Uterus (tissue), 3 donors: ENCODE measurements at regions not wholly inside any gene's neighbourhood (a gene's known extent, or its start where the extent isn't known, plus 50 kb on each side); places are given as distances from the start of the nearest gene placed in this dataset.

ENCODE experiments used
- DNase-seq, 2 donors: peaks; one replicate each; pipeline ENCODE4 v3.0.0-alpha.2; 2019 to 2020
- H3K27ac ChIP-seq, 2 donors: fragments of 200-600 bp; sonication (generic); 1 replicate in 1 of 2; 2 replicates in 1 of 2; pipeline ENCODE4 v1.5.1; 2016 to 2018
- H3K27me3 ChIP-seq, 2 donors: fragments of 200-600 bp; sonication (generic); one replicate each; pipeline ENCODE4 v1.5.1; 2018 to 2019; ENCODE audit warnings: control low read depth in 1 of 2
- H3K36me3 ChIP-seq, 2 donors: fragments of 200-600 bp; sonication (generic); one replicate each; pipeline ENCODE4 v1.5.1; 2019; ENCODE audit warnings: control low read depth in 1 of 2
- H3K4me1 ChIP-seq, 2 donors: fragments of 200-600 bp; sonication (generic); one replicate each; pipeline ENCODE4 v1.5.1; 2018 to 2019; ENCODE audit warnings: control low read depth in 1 of 2
- H3K4me3 ChIP-seq, 2 donors: fragments of 200-600 bp; sonication (generic); 1 replicate in 1 of 2; 2 replicates in 1 of 2; pipeline ENCODE4 v1.5.1; 2018 to 2019; ENCODE audit warnings: mild to moderate bottlenecking in 1 of 2
- H3K9me3 ChIP-seq, 2 donors: fragments of 200-600 bp; sonication (generic); one replicate each; pipeline ENCODE4 v1.5.1; 2019; ENCODE audit warnings: control low read depth in 1 of 2
- CTCF ChIP-seq, 4 experiments: fragments of 200-600 bp in 2 of 4; fragments of 450-650 bp in 2 of 4; sonication (generic) in 2 of 4; IDR thresholded peaks; one replicate each; pipeline ENCODE4 v1.5.1; 2016 to 2019; ENCODE audit warnings: antibody characterized with exemption in 4 of 4, mild to moderate bottlenecking in 2 of 4, moderate library complexity in 1 of 4
- POLR2A ChIP-seq, 2 donors: fragments of 450-650 bp; IDR thresholded peaks; one replicate each; pipeline ENCODE4 v1.6.1; 2016; ENCODE audit warnings: antibody characterized with exemption in 2 of 2, mild to moderate bottlenecking in 1 of 2, moderate library complexity in 1 of 2
- intact Hi-C: fragments of 100-400 bp; cut with DNase I; formaldehyde crosslinking; loops from one replicate; pipeline ENCODE4 v1.15.1; 2023; ENCODE audit warnings: low total_unique reads
- donor health status: DM: yes; HTN: yes; CAD: no.

- intact Hi-C loops, result no loop called here
- Histone ChIP-seq H3K4me1 (no peaks in the 10 kb centered on the region), H3K27me3 (no peaks in the 10 kb centered on the region), H3K36me3 (no peaks in the 10 kb centered on the region), H3K27ac (no peak overlapping the region), H3K4me3 (no peak overlapping the region), H3K9me3 (no peaks in the 10 kb centered on the region)
- DNase-seq, result no peak
- TF ChIP-seq POLR2A (IDR thresholded peaks at IDR 0.05) (no peak), CTCF (IDR thresholded peaks at IDR 0.05) (no peak)
Measured at GRCh38 chr9:7608261-7608660, 191.3 kb downstream of the DMAC1 start.

- Histone ChIP-seq H3K4me1 (no peaks in the 10 kb centered on the region), H3K9me3 (no peaks in the 10 kb centered on the region), H3K4me3 (no peak overlapping the region), H3K36me3 (no peaks in the 10 kb centered on the region), H3K27me3 (no peaks in the 10 kb centered on the region), H3K27ac (no peak overlapping the region)
- intact Hi-C loops, result no loop called here
- no peak for DNase-seq
- TF ChIP-seq CTCF (IDR thresholded peaks at IDR 0.05), result no peak
- no peak for TF ChIP-seq POLR2A (IDR thresholded peaks at IDR 0.05)
Measured at GRCh38 chr9:7607421-7607820, 192.2 kb downstream of the DMAC1 start.

GRCh38 chr9:7606591-7606990, 193.0 kb downstream of the DMAC1 start:
- Histone ChIP-seq H3K36me3 (no peaks in the 10 kb centered on the region), H3K4me3 (no peak overlapping the region), H3K4me1 (no peaks in the 10 kb centered on the region), H3K27me3 (no peaks in the 10 kb centered on the region), H3K27ac (no peak overlapping the region), H3K9me3 (no peaks in the 10 kb centered on the region)
- no peak for DNase-seq
- intact Hi-C loops, result no loop called here
- TF ChIP-seq CTCF (IDR thresholded peaks at IDR 0.05) (no peak), POLR2A (IDR thresholded peaks at IDR 0.05) (no peak)

GRCh38 chr9:7601739-7602138, 197.8 kb downstream of the DMAC1 start:
- Histone ChIP-seq H3K4me3 (no peak overlapping the region), H3K36me3 (no peaks in the 10 kb centered on the region), H3K27me3 (no peaks in the 10 kb centered on the region), H3K4me1 (no peaks in the 10 kb centered on the region), H3K27ac (no peak overlapping the region), H3K9me3 (no peaks in the 10 kb centered on the region)
- DNase-seq, result no peak
- intact Hi-C loops, result no loop called here
- no peak for TF ChIP-seq POLR2A (IDR thresholded peaks at IDR 0.05)
- TF ChIP-seq CTCF (IDR thresholded peaks at IDR 0.05), result no peak

GRCh38 chr9:7597716-7598115, 201.9 kb downstream of the DMAC1 start:
- Histone ChIP-seq H3K36me3 (no peaks in the 10 kb centered on the region), H3K9me3 (no peaks in the 10 kb centered on the region), H3K27ac (no peak overlapping the region), H3K4me3 (no peak overlapping the region), H3K27me3 (no peaks in the 10 kb centered on the region), H3K4me1 (no peaks in the 10 kb centered on the region)
- intact Hi-C loops, result no loop called here
- DNase-seq, result no peak
- TF ChIP-seq POLR2A (IDR thresholded peaks at IDR 0.05), result no peak
- no peak for TF ChIP-seq CTCF (IDR thresholded peaks at IDR 0.05)
